Panc1 (cell line): ENCODE measurements at regions not wholly inside any gene's neighbourhood (a gene's known extent, or its start where the extent isn't known, plus 50 kb on each side); places are given as distances from the start of the nearest gene placed in this dataset.

ENCODE experiments used
- ATAC-seq: fragments of 200-7000 bp; cut with Tn5 transposase; 2 replicates; pipeline ENCODE4 v1.9.1; 2020; ENCODE audit warnings: mild to moderate bottlenecking, moderate library complexity
- BruUV-seq: library from RNA; stranded (reverse); fragments of 400-500 nt; replicated peaks from 2 replicates; lab custom pipeline; 2021; lab: Mats Ljungman, UMichigan
- CTCF ChIA-PET: fragments of 300-600 bp; sonication (Branson Sonifier 250); formaldehyde crosslinking; loops from one replicate; lab custom pipeline; 2022; ENCODE audit warnings: antibody characterized with exemption; lab: Charles Lee
- POLR2A ChIA-PET: fragments of 300-600 bp; sonication (Branson Sonifier 250); formaldehyde crosslinking; loops from one replicate; lab custom pipeline; 2022; ENCODE audit warnings: antibody characterized with exemption; lab: Charles Lee
- DNase-seq: peaks from one replicate; pipeline ENCODE4 v3.0.0-alpha.2; 2010; ENCODE audit warnings: low read depth, low spot score
- H3K27ac ChIP-seq: 2 replicates; pipeline ENCODE4 v1.5.1; 2011; ENCODE audit warnings: mild to moderate bottlenecking, low read length, inconsistent platforms
- H3K27me3 ChIP-seq: fragments of 200-500 bp; sonication (Bioruptor generic); 2 replicates; pipeline ENCODE4 v1.6.0; 2014; ENCODE audit warnings: low read length, inconsistent platforms; ENCODE audit not compliant: control insufficient read depth, insufficient read depth
- H3K36me3 ChIP-seq: fragments of 200-500 bp; sonication (Bioruptor generic); 2 replicates; pipeline ENCODE4 v1.5.1; 2014; ENCODE audit warnings: inconsistent platforms, mild to moderate bottlenecking, low read length, moderate library complexity; ENCODE audit not compliant: control insufficient read depth, insufficient read depth
- H3K4me1 ChIP-seq: 2 replicates; pipeline ENCODE4 v1.5.1; 2011; ENCODE audit warnings: inconsistent platforms, mild to moderate bottlenecking, low read length, moderate library complexity; ENCODE audit not compliant: control insufficient read depth, insufficient read depth
- H3K4me3 ChIP-seq, 2 experiments: 2 replicates each; pipeline ENCODE4 v1.5.1; 2011 to 2012; ENCODE audit warnings: low read depth in 2 of 2, low read length in 2 of 2, mild to moderate bottlenecking in 2 of 2, inconsistent platforms in 1 of 2, moderate library complexity in 1 of 2
- H3K9me3 ChIP-seq: fragments of 200-500 bp; sonication (Bioruptor generic); 2 replicates; pipeline ENCODE4 v1.5.1; 2014; ENCODE audit warnings: low read depth, mild to moderate bottlenecking, inconsistent platforms, low read length, moderate library complexity; ENCODE audit not compliant: control insufficient read depth, insufficient read depth
- POLR2AphosphoS5 ChIP-seq: IDR thresholded peaks from 2 replicates; pipeline ENCODE4 v1.6.1; 2012; ENCODE audit warnings: mild to moderate bottlenecking, low read depth, low read length, moderate library complexity
- SIN3A ChIP-seq: IDR thresholded peaks from 2 replicates; pipeline ENCODE4 v1.6.1; 2012; ENCODE audit warnings: low read depth, mild to moderate bottlenecking, low read length, moderate library complexity, borderline replicate concordance; ENCODE audit not compliant: insufficient read depth
- TCF7L2 ChIP-seq: IDR thresholded peaks from 2 replicates; pipeline ENCODE4 v1.6.1; 2011; ENCODE audit warnings: mild to moderate bottlenecking, low read depth, low read length, inconsistent platforms
- in situ Hi-C: cut with HindIII; loops from 2 replicates; pipeline ENCODE4 v1.10.0; 2016; ENCODE audit warnings: low sequenced_read_pairs, low pct_unique_long_range_greater_than_20kb
- intact Hi-C: fragments of 100-400 bp; cut with micrococcal nuclease; formaldehyde crosslinking; loops from one replicate; pipeline ENCODE4 v1.10.0; 2022; ENCODE audit not compliant: unreplicated experiment
- TF ChIP-seq, protein P1 (sequence below), 2 experiments: IDR thresholded peaks; 2 replicates each; pipeline ENCODE4 v1.6.1; 2011 to 2012; ENCODE audit warnings: low read depth in 2 of 2, control low read depth in 1 of 2, low read length in 1 of 2, mild to moderate bottlenecking in 1 of 2, moderate library complexity in 1 of 2; ENCODE audit not compliant: insufficient read depth in 1 of 2
- TF ChIP-seq, protein P2 (sequence below): fragments of 450-650 bp; IDR thresholded peaks from 2 replicates; pipeline ENCODE4 v1.5.1; 2017; ENCODE audit warnings: mild to moderate bottlenecking

DNA sequence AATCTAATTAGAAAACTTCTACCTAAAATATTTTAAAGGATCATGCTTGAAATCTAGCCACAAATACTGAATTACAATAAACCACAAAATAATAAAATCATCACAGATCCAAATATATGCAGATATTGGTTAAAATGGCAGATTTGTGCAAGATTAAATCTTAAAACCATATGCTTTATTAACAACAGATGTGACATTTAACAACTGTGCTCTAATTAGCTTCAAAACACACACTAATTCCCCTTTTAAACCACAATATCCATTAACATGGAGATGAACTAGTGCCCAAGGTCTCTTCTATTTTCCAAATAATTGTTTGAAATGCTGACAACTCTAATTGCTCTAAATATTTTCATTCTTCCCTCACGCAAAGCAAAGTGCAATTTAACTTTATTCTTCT lies 1530.3 kb downstream of the SI start:
- no peak overlapping the region for H3K27ac ChIP-seq
- no peaks in the 10 kb centered on the region for H3K27me3 ChIP-seq
- in situ Hi-C loops (no loop called here), intact Hi-C loops (no loop called here)
- ATAC-seq = no peak
- CTCF ChIA-PET = no interaction called here
- POLR2A ChIA-PET = no interaction called here
- no peak for DNase-seq
- no peaks in the 10 kb centered on the region; the same call in 1 of the 2 replicates for H3K9me3 ChIP-seq
- H3K4me3 ChIP-seq = no peak overlapping the region
- no TSS peak for BruUV-seq
- H3K4me1 ChIP-seq = no peaks in the 10 kb centered on the region
- no peaks in the 10 kb centered on the region for H3K36me3 ChIP-seq
- TF ChIP-seq, protein P1, sequence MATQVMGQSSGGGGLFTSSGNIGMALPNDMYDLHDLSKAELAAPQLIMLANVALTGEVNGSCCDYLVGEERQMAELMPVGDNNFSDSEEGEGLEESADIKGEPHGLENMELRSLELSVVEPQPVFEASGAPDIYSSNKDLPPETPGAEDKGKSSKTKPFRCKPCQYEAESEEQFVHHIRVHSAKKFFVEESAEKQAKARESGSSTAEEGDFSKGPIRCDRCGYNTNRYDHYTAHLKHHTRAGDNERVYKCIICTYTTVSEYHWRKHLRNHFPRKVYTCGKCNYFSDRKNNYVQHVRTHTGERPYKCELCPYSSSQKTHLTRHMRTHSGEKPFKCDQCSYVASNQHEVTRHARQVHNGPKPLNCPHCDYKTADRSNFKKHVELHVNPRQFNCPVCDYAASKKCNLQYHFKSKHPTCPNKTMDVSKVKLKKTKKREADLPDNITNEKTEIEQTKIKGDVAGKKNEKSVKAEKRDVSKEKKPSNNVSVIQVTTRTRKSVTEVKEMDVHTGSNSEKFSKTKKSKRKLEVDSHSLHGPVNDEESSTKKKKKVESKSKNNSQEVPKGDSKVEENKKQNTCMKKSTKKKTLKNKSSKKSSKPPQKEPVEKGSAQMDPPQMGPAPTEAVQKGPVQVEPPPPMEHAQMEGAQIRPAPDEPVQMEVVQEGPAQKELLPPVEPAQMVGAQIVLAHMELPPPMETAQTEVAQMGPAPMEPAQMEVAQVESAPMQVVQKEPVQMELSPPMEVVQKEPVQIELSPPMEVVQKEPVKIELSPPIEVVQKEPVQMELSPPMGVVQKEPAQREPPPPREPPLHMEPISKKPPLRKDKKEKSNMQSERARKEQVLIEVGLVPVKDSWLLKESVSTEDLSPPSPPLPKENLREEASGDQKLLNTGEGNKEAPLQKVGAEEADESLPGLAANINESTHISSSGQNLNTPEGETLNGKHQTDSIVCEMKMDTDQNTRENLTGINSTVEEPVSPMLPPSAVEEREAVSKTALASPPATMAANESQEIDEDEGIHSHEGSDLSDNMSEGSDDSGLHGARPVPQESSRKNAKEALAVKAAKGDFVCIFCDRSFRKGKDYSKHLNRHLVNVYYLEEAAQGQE (IDR thresholded peaks at IDR 0.05; ENCODE audit: insufficient read depth in 1 of 2, low read depth in 2 of 2, low read length in 1 of 2) = no peak
- TF ChIP-seq, protein P2, sequence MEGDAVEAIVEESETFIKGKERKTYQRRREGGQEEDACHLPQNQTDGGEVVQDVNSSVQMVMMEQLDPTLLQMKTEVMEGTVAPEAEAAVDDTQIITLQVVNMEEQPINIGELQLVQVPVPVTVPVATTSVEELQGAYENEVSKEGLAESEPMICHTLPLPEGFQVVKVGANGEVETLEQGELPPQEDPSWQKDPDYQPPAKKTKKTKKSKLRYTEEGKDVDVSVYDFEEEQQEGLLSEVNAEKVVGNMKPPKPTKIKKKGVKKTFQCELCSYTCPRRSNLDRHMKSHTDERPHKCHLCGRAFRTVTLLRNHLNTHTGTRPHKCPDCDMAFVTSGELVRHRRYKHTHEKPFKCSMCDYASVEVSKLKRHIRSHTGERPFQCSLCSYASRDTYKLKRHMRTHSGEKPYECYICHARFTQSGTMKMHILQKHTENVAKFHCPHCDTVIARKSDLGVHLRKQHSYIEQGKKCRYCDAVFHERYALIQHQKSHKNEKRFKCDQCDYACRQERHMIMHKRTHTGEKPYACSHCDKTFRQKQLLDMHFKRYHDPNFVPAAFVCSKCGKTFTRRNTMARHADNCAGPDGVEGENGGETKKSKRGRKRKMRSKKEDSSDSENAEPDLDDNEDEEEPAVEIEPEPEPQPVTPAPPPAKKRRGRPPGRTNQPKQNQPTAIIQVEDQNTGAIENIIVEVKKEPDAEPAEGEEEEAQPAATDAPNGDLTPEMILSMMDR = no peak
- TF ChIP-seq SIN3A = no peak
- no peak for TF ChIP-seq POLR2AphosphoS5
- TF ChIP-seq TCF7L2 = no peak

DNA sequence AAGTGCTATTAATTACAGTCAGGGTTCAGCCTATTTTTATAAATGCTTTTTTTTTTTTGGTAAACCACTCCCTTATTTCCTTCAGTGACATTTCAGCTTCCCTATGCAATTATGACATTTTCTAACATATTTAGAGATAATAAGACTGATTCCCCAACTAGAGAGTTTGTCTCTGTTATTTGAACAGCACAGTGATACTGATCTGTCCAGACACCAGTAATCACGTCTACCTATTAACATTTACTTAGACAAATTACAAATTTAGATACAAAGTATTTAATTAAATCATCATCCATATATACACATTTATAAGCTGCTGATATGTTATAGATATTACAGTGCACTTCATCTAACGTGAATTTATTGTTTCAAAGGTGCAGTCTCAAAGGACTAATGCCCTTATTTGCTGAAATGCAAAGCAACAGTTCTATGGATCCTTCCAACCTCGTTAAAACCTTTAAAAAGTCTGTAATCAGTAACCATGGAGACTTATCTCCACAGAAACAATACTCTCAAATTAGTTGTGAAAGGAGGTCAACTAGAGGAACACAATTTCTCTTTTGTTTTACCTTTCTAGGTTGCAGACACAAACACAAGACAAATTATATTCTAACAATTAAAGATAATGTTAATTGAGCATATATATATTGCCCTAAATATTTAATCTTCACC lies 1531.1 kb downstream of the SI start:
- ChIA-PET POLR2A (no interaction called here), CTCF (no interaction called here)
- in situ Hi-C loops (no loop called here), intact Hi-C loops (no loop called here)
- ATAC-seq (no peak), DNase-seq (no peak)
- no peaks in the 10 kb centered on the region for H3K4me1 ChIP-seq
- H3K27me3 ChIP-seq = no peaks in the 10 kb centered on the region
- no peak overlapping the region for H3K4me3 ChIP-seq
- no peaks in the 10 kb centered on the region for H3K36me3 ChIP-seq
- no peaks in the 10 kb centered on the region; the same call in 1 of the 2 replicates for H3K9me3 ChIP-seq
- BruUV-seq = no TSS peak
- TF ChIP-seq POLR2AphosphoS5 (no peak), TCF7L2 (no peak), SIN3A (no peak)
- TF ChIP-seq, protein P2 = no peak
- TF ChIP-seq, protein P1 (IDR thresholded peaks at IDR 0.05; ENCODE audit: insufficient read depth in 1 of 2, low read depth in 2 of 2, low read length in 1 of 2) = no peak
- H3K27ac ChIP-seq = no peak overlapping the region
